Adrenal gland (tissue), 9 donors: ENCODE measurements at regions not wholly inside any gene's neighbourhood (a gene's known extent, or its start where the extent isn't known, plus 50 kb on each side); places are given as distances from the start of the nearest gene placed in this dataset.

Source experiments
- DNase-seq, 7 donors: peaks; one replicate each; pipeline ENCODE4 v3.0.0-alpha.2; 2019 to 2020
- H3K27ac ChIP-seq, 5 donors: fragments of 200-600 bp; sonication (generic) in 4 of 5; 1 replicate in 3 of 5; 2 replicates in 2 of 5; pipeline versions ENCODE4 v1.5.1 to v1.8.0; 2016 to 2020; ENCODE audit warnings: mild to moderate bottlenecking in 1 of 5
- H3K27me3 ChIP-seq: fragments of 200-600 bp; 2 replicates; pipeline ENCODE4 v1.8.0; 2021
- H3K36me3 ChIP-seq, 2 donors: fragments of 200-600 bp; replicated peaks in 1 of 2; 1 replicate in 1 of 2; 2 replicates in 1 of 2; pipeline versions ENCODE4 v1.5.1 to v1.8.0; 2018 to 2022
- H3K4me1 ChIP-seq, 2 donors: fragments of 200-600 bp; replicated peaks in 1 of 2; 1 replicate in 1 of 2; 2 replicates in 1 of 2; pipeline versions ENCODE4 v1.5.1 to v1.8.0; 2018 to 2021
- H3K4me3 ChIP-seq, 4 donors: fragments of 200-600 bp; sonication (generic) in 3 of 4; one replicate each; pipeline ENCODE4 v1.5.1; 2016 to 2018
- H3K9me3 ChIP-seq, 3 donors: fragments of 200-600 bp; sonication (generic) in 1 of 3; replicated peaks in 1 of 3; 1 replicate in 2 of 3; 2 replicates in 1 of 3; pipeline versions ENCODE4 v1.5.1 to v1.8.0; 2016 to 2021
- CTCF ChIP-seq, 6 experiments: fragments of 450-650 bp in 4 of 6; fragments of 200-600 bp in 2 of 6; sonication (generic) in 1 of 6; IDR thresholded peaks; 1 replicate in 5 of 6; 2 replicates in 1 of 6; pipeline versions ENCODE4 v1.5.1 to v1.8.0; 2016 to 2021; ENCODE audit warnings: antibody characterized with exemption in 6 of 6, mild to moderate bottlenecking in 2 of 6, moderate library complexity in 1 of 6
- POLR2A ChIP-seq, 2 donors: fragments of 450-650 bp; IDR thresholded peaks; one replicate each; pipeline ENCODE4 v1.6.1; 2017; ENCODE audit warnings: antibody characterized with exemption in 2 of 2, mild to moderate bottlenecking in 2 of 2, moderate library complexity in 1 of 2
- WGBS, 4 donors: extraction: QIAGEN DNeasy Blood & Tissue Kit in 2 of 4; methylation state at CpG; one replicate each; pipeline versions ENCODE4 v1.1.5 to v1.1.7; 2013 to 2017; 5-methylcytosine and 5-hydroxymethylcytosine counted together
- intact Hi-C, 2 donors: fragments of 100-400 bp; cut with DNase I; formaldehyde crosslinking; loops; one replicate each; pipeline versions ENCODE4 v1.14.1 to v1.15.0; 2022 to 2023
- donor health status: healthy with polysubstance abuse.
- donor health status: Bipolar disorder and iron deficiency.
- donor health status: DM: yes; HTN: yes; CAD: no.
- donor health status: DM: no; HTN: no; CAD: no.
- donor health status: DM: no; HTN: no; CAD: no.

DNA sequence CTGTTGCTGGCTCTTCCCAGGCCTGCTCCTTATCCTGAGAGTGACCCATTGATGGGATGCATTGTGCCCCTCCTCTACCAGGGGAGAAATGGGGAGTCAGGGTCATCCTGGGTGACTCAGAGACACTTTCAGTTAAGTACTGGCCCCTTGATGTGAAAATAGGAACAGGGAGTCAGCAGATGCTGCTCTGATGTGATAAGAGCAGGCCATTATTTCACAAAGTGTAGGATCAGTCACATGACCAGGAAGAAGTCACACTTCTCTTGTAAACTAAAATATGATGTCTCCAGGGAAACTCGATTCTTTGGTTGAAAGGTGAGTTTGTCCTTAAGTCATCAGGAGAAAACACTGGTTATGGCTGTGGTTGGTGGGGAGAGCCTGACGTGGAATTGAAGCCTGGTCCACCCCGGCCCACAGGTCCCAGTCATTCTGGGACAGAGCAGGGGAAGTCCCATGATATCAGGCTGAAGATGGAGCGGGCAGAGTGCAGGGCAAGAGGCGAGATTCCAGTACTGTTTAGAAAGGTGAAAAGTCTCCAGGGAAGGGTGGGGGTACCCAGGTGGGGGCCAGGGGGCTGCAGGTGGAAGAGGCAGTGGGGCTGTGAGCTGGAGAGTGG, 88.6 kb upstream of the NLRP1 start:
- Histone ChIP-seq H3K27me3 (no peaks in the 10 kb centered on the region), H3K4me1 (no peaks in the 10 kb centered on the region), H3K4me3 (no peak overlapping the region), H3K9me3 (no peaks in the 10 kb centered on the region), H3K27ac (no peak overlapping the region), H3K36me3 (no peaks in the 10 kb centered on the region)
- DNase-seq, result no peak
- no peak for TF ChIP-seq CTCF (IDR thresholded peaks at IDR 0.05)
- no peak for TF ChIP-seq POLR2A (IDR thresholded peaks at IDR 0.05)
- intact Hi-C loops, result no loop called here
- WGBS, 4 donors, result 68 to 79% (median 76%) methylated on average over 5 of the region's 5 CpGs

DNA sequence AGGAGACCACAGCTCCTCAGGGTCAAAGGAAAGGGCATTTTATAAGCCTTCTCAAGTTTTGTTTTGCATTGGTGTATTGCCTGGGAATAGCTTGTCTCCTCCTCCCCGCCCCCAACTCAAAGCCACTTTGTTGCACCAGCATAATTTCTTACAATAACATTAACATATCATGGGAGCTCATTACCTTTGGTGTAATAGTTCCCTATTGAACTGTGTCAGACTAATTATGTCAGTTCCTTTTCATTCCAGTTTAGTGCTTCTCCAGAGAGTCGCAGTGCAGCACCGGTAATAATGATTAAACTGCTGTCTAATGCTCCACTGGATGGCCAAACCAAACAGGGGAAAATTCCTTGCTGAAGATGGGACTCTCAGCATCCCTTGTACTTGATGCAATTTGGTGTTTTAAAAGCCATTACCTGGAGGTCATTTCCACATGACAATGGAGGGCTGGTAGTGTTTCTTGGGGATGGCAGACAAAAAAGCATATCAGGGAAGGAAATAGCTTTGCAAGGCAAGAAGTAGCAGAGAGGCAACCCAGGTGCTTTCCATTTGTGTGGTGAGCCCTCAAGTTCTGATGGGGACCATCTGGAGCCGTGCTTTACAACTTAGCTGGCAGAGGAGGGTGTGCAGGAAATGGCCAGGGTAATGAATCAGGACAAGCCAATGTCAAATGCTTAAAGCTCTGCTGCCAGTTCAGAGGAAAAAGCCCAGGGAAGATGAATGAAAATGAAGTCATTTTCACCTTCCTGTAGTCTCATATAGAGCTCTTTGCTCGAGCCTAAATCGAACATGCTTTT, 91.5 kb upstream of the NLRP1 start:
- 33 to 37% (median 33%) methylated on average over 6 of the region's 6 CpGs for WGBS, 4 donors
- Histone ChIP-seq H3K4me3 (no peak overlapping the region), H3K27me3 (no peaks in the 10 kb centered on the region), H3K36me3 (no peaks in the 10 kb centered on the region), H3K9me3 (no peaks in the 10 kb centered on the region), H3K4me1 (no peaks in the 10 kb centered on the region), H3K27ac (no peak overlapping the region)
- intact Hi-C loops, result no loop called here
- TF ChIP-seq POLR2A (IDR thresholded peaks at IDR 0.05) (no peak), CTCF (IDR thresholded peaks at IDR 0.05) (no peak)
- no peak for DNase-seq

- Histone ChIP-seq H3K9me3 (no peaks in the 10 kb centered on the region), H3K27ac (no peak overlapping the region), H3K27me3 (peaks cover 6% of the 10 kb centered on the region), H3K36me3 (no peaks in the 10 kb centered on the region), H3K4me1 (no peaks in the 10 kb centered on the region), H3K4me3 (no peak overlapping the region)
- no peak for DNase-seq
- WGBS, 4 donors, result 39 to 57% (median 42%) methylated on average over 1 of the region's 1 CpG
- intact Hi-C loops, result no loop called here
- TF ChIP-seq CTCF (IDR thresholded peaks at IDR 0.05) (no peak), POLR2A (IDR thresholded peaks at IDR 0.05) (no peak)
Observed at GRCh38 chr17:5677620-5678019, 93.3 kb upstream of the NLRP1 start.

DNA sequence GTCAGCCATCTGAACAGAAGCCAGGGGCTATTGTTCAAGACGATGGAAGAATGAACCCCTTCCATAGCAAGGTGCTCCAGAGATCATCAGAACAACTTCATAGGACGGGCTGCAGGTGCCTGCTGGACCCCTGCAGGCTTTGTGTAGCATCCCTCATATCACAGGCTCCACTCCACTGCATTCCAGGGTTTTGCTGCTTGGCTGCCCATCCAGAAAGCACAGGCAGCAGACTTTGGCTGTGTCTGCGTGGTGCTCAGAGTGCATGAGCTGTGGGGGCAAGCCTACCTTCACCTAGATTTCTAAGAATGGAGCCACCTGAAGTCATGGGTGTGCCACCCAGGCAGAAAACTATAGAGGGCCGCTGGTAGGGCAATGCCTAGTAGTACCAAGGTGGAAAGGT, 93.9 kb upstream of the NLRP1 start:
- H3K9me3 ChIP-seq, result no peaks in the 10 kb centered on the region
- peaks cover 6% of the 10 kb centered on the region for H3K27me3 ChIP-seq
- no peaks in the 10 kb centered on the region for H3K4me1 ChIP-seq
- intact Hi-C loops, result no loop called here
- WGBS, 4 donors, result 53 to 71% (median 66%) methylated on average over 3 to 4 of the region's 4 CpGs
- no peak for DNase-seq
- H3K4me3 ChIP-seq, result no peak overlapping the region
- no peak overlapping the region for H3K27ac ChIP-seq
- TF ChIP-seq CTCF (IDR thresholded peaks at IDR 0.05) (no peak), POLR2A (IDR thresholded peaks at IDR 0.05) (no peak)
- no peaks in the 10 kb centered on the region for H3K36me3 ChIP-seq
